AG08396 (cell line): ENCODE measurements at regions not wholly inside any gene's neighbourhood (a gene's known extent, or its start where the extent isn't known, plus 50 kb on each side); places are given as distances from the start of the nearest gene placed in this dataset.
A peak's percentile ranks its signal among the peaks of the same experiment; 100 is the strongest.
"Not testable (repeated sequence)": the region's sequence is repeated elsewhere in the genome, so short reads cannot be mapped to it uniquely, and the experiment has no call there.

Experiments
- DNase-seq: peaks from one replicate; pipeline ENCODE4 v3.0.0; 2012; ENCODE audit warnings: low spot score, mixed read lengths

GRCh38 chr12:124381456-124382296 is 86.8 kb downstream of the RFLNA start:
- peak; percentile 78 for DNase-seq

GRCh38 chr12:124380796-124381455 is 86.0 kb downstream of the RFLNA start:
- no peak for DNase-seq

- DNase-seq, result peak; percentile 87
Observed at GRCh38 chr12:124379938-124380754, 85.3 kb downstream of the RFLNA start.

- no peak for DNase-seq
Observed at GRCh38 chr12:124379379-124379937, 84.6 kb downstream of the RFLNA start.

GRCh38 chr12:124378926-124379325 is 84.0 kb downstream of the RFLNA start:
- no peak for DNase-seq

- no peak for DNase-seq
Observed at GRCh38 chr12:124377981-124378509, 83.2 kb downstream of the RFLNA start.

GRCh38 chr12:124376435-124376834 is 81.5 kb downstream of the RFLNA start:
- DNase-seq, result no peak

- DNase-seq, result no peak
Observed at GRCh38 chr12:124375789-124376175, 80.9 kb downstream of the RFLNA start.

- no peak for DNase-seq
Observed at GRCh38 chr12:124375141-124375788, 80.4 kb downstream of the RFLNA start.

GRCh38 chr12:124374567-124374966 is 79.7 kb downstream of the RFLNA start:
- DNase-seq, result no peak

- DNase-seq, result no peak
Observed at GRCh38 chr12:124374147-124374546, 79.3 kb downstream of the RFLNA start.

- DNase-seq, result not testable (repeated sequence)
Observed at GRCh38 chr12:124373701-124374100, 78.8 kb downstream of the RFLNA start.

GRCh38 chr12:124372831-124373230 is 77.9 kb downstream of the RFLNA start:
- DNase-seq, result no peak

- no peak for DNase-seq
Observed at GRCh38 chr12:124371970-124372555, 77.2 kb downstream of the RFLNA start.

GRCh38 chr12:124371366-124371765 is 76.5 kb downstream of the RFLNA start:
- DNase-seq, result no peak

GRCh38 chr12:124370851-124371250 is 76.0 kb downstream of the RFLNA start:
- DNase-seq, result no peak

- DNase-seq, result no peak
Observed at GRCh38 chr12:124370384-124370783, 75.5 kb downstream of the RFLNA start.

- DNase-seq, result no peak
Observed at GRCh38 chr12:124369827-124370378, 75.0 kb downstream of the RFLNA start.

- DNase-seq, result peak; percentile 92
Observed at GRCh38 chr12:124369055-124369826, 74.3 kb downstream of the RFLNA start.
